Ovary (tissue), 7 donors: ENCODE measurements at regions not wholly inside any gene's neighbourhood (a gene's known extent, or its start where the extent isn't known, plus 50 kb on each side); places are given as distances from the start of the nearest gene placed in this dataset.

ENCODE experiments used
- DNase-seq, 5 donors: peaks; one replicate each; pipeline ENCODE4 v3.0.0-alpha.2; 2019 to 2020
- H3K27ac ChIP-seq, 2 donors: fragments of 200-600 bp; one replicate each; pipeline versions ENCODE4 v1.5.1 to v1.8.0; 2019 to 2022
- H3K27me3 ChIP-seq: fragments of 200-600 bp; one replicate; pipeline ENCODE4 v1.8.0; 2022
- H3K36me3 ChIP-seq: fragments of 200-600 bp; sonication (generic); one replicate; pipeline ENCODE4 v1.5.1; 2019
- H3K4me1 ChIP-seq: one replicate; pipeline ENCODE4 v1.8.1; 2013; ENCODE audit warnings: mild to moderate bottlenecking, moderate library complexity; ENCODE audit not compliant: insufficient read depth
- H3K4me3 ChIP-seq: fragments of 200-600 bp; sonication (generic); one replicate; pipeline ENCODE4 v1.5.1; 2017
- H3K9me3 ChIP-seq, 2 donors: fragments of 200-600 bp in 1 of 2; sonication (generic) in 1 of 2; one replicate each; pipeline versions ENCODE4 v1.5.1 to v1.8.1; 2013 to 2019; ENCODE audit warnings: mild to moderate bottlenecking in 1 of 2, moderate library complexity in 1 of 2
- CTCF ChIP-seq, 3 donors: fragments of 450-650 bp in 2 of 3; fragments of 200-600 bp in 1 of 3; IDR thresholded peaks; one replicate each; pipeline versions ENCODE4 v1.5.1 to v1.8.0; 2016 to 2022; ENCODE audit warnings: antibody characterized with exemption in 3 of 3, mild to moderate bottlenecking in 1 of 3
- EP300 ChIP-seq: sonication (generic); formaldehyde crosslinking; IDR thresholded peaks from one replicate; pipeline ENCODE4 v1.6.1; 2017; ENCODE audit warnings: antibody characterized with exemption
- POLR2A ChIP-seq: fragments of 450-650 bp; IDR thresholded peaks from one replicate; pipeline ENCODE4 v1.6.1; 2017; ENCODE audit warnings: antibody characterized with exemption, mild to moderate bottlenecking, moderate library complexity
- WGBS, 3 donors: extraction: QIAGEN DNeasy Blood & Tissue Kit in 1 of 3; methylation state at CpG; one replicate each; pipeline versions ENCODE4 v1.1.5 to v1.1.7; 2013 to 2017; 5-methylcytosine and 5-hydroxymethylcytosine counted together
- intact Hi-C, 4 donors: fragments of 100-400 bp; cut with DNase I; formaldehyde crosslinking; loops; one replicate each; pipeline versions ENCODE4 v1.11.0 to v1.15.1; 2022 to 2023
- donor health status: DM: no; HTN: no; CAD: no; lungs with moderate emphysema.
- donor health status: DM: no; HTN: no; CAD: no.
- donor health status: Bipolar disorder and iron deficiency.
- donor health status: DM: no; HTN: no; CAD: no.
- donor health status: DM: yes; HTN: yes; CAD: no.

- no peak overlapping the region for H3K27ac ChIP-seq
- no peak for DNase-seq
- no peak overlapping the region for H3K4me3 ChIP-seq
- intact Hi-C loops: no loop called here
- no peak for TF ChIP-seq EP300
- no peaks in the 10 kb centered on the region for H3K9me3 ChIP-seq
- WGBS, 3 donors: 76 to 78% (median 77%) methylated on average over 12 of the region's 12 CpGs
- no peaks in the 10 kb centered on the region for H3K4me1 ChIP-seq
- no peaks in the 10 kb centered on the region for H3K27me3 ChIP-seq
- no peaks in the 10 kb centered on the region for H3K36me3 ChIP-seq
Observed at GRCh38 chr11:71070490-71071453, 181.6 kb downstream of the SHANK2 start.

GRCh38 chr11:71068963-71069362 lies 183.4 kb downstream of the SHANK2 start:
- intact Hi-C loops: no loop called here
- WGBS, 3 donors: 94 to 100% (median 95%) methylated on average over 1 of the region's 1 CpG
- no peaks in the 10 kb centered on the region for H3K4me1 ChIP-seq
- DNase-seq: no peak
- H3K9me3 ChIP-seq: no peaks in the 10 kb centered on the region
- no peak overlapping the region for H3K4me3 ChIP-seq
- H3K36me3 ChIP-seq: no peaks in the 10 kb centered on the region
- TF ChIP-seq CTCF (IDR thresholded peaks at IDR 0.05) (no peak), EP300 (no peak)
- H3K27me3 ChIP-seq: no peaks in the 10 kb centered on the region
- H3K27ac ChIP-seq: no peak overlapping the region

- intact Hi-C loops: no loop called here
- Histone ChIP-seq H3K4me1 (no peaks in the 10 kb centered on the region), H3K9me3 (no peaks in the 10 kb centered on the region), H3K36me3 (no peaks in the 10 kb centered on the region), H3K4me3 (no peak overlapping the region), H3K27ac (no peak overlapping the region), H3K27me3 (no peaks in the 10 kb centered on the region)
- no peak for TF ChIP-seq EP300
- no peak for TF ChIP-seq POLR2A
- DNase-seq: no peak
- 93 to 97% (median 95%) methylated on average over 6 of the region's 6 CpGs for WGBS, 3 donors
Observed at GRCh38 chr11:71067753-71068152, 184.6 kb downstream of the SHANK2 start.

- H3K27me3 ChIP-seq: no peaks in the 10 kb centered on the region
- WGBS, 3 donors: 37 to 44% (median 37%) methylated on average over 6 of the region's 6 CpGs
- TF ChIP-seq CTCF (IDR thresholded peaks at IDR 0.05): no peak
- no peak for TF ChIP-seq EP300
- no peak for TF ChIP-seq POLR2A
- no peak for DNase-seq
- H3K9me3 ChIP-seq: no peaks in the 10 kb centered on the region
- H3K4me1 ChIP-seq: no peaks in the 10 kb centered on the region
- no peak overlapping the region for H3K4me3 ChIP-seq
- no peak overlapping the region for H3K27ac ChIP-seq
- H3K36me3 ChIP-seq: no peaks in the 10 kb centered on the region
- intact Hi-C loops: no loop called here
Observed at GRCh38 chr11:71066311-71066710, 186.1 kb downstream of the SHANK2 start.

- H3K27me3 ChIP-seq: no peaks in the 10 kb centered on the region
- WGBS, 3 donors: 41 to 65% (median 64%) methylated on average over 3 of the region's 4 CpGs
- no peaks in the 10 kb centered on the region for H3K4me1 ChIP-seq
- no peaks in the 10 kb centered on the region for H3K9me3 ChIP-seq
- H3K36me3 ChIP-seq: no peaks in the 10 kb centered on the region
- H3K27ac ChIP-seq: no peak overlapping the region
- TF ChIP-seq POLR2A (no peak), CTCF (IDR thresholded peaks at IDR 0.05) (no peak), EP300 (no peak)
- H3K4me3 ChIP-seq: no peak overlapping the region
- no peak for DNase-seq
- intact Hi-C loops: no loop called here
Observed at GRCh38 chr11:71065841-71066240, 186.5 kb downstream of the SHANK2 start.
